ENCODE measurements at regions not wholly inside any gene's neighbourhood (a gene's known extent, or its start where the extent isn't known, plus 50 kb on each side); places are given as distances from the start of the nearest gene placed in this dataset.

GRCh38 chr3:146380046-146380445 lies 89.3 kb downstream of the PLSCR2 start:
- DNase-seq (ENCODE audit: low read depth, low spot score) (no peak), ATAC-seq (no peak)
- TF ChIP-seq ZBTB33 (IDR thresholded peaks at IDR 0.05; ENCODE audit: extremely low read depth, insufficient replicate concordance, low read length) (no peak), CEBPB (IDR thresholded peaks at IDR 0.05; ENCODE audit: low read depth) (no peak), EGR1 (IDR thresholded peaks at IDR 0.05; ENCODE audit: low read depth) (no peak), FOSL1 (IDR thresholded peaks at IDR 0.05; ENCODE audit: low read depth) (no peak), MAX (IDR thresholded peaks at IDR 0.05) (no peak)
- no peaks in the 10 kb centered on the region for H3K27me3 ChIP-seq (ENCODE audit: insufficient read depth, low read length)
- no peaks in the 10 kb centered on the region; the same call in 1 of the 2 replicates for H3K9me2 ChIP-seq (ENCODE audit: insufficient read depth)
- no peak overlapping the region for H3K9ac ChIP-seq (ENCODE audit: low read length)
- ChIA-PET RAD21 (ENCODE audit: low non-redundant PET in 1 of 2, low total read pairs in 2 of 2, uncharacterized antibody in 2 of 2, unreplicated experiment in 2 of 2) (no interaction called here), POLR2A (no interaction called here), CTCF (no interaction called here)
- H3K9me3 ChIP-seq (ENCODE audit: control insufficient read depth in 1 of 2, insufficient read depth in 1 of 2, low read depth in 1 of 2, low read length in 2 of 2): no peaks in the 10 kb centered on the region
- no peak overlapping the region for H2AFZ ChIP-seq (ENCODE audit: low read depth, low read length, poor library complexity, severe bottlenecking)
- intact Hi-C loops (cut with micrococcal nuclease): no loop called here
- H3K4me3 ChIP-seq (replicated peaks in 1 of 2; ENCODE audit: low read depth in 1 of 2, low read length in 2 of 2): no peak overlapping the region
- no peaks in the 10 kb centered on the region for H3K36me3 ChIP-seq (ENCODE audit: control insufficient read depth in 1 of 2, insufficient read depth in 2 of 2, low read length in 2 of 2)
- BruUV-seq (replicated peaks): no TSS peak
- no peaks in the 10 kb centered on the region for H3K79me2 ChIP-seq (ENCODE audit: insufficient read depth, low read length)
- H4K20me1 ChIP-seq (ENCODE audit: insufficient read depth): no peaks in the 10 kb centered on the region
- no peak overlapping the region for H3K4me2 ChIP-seq (ENCODE audit: low read length)
- H3K4me1 ChIP-seq (ENCODE audit: control insufficient read depth in 1 of 2, insufficient read depth in 2 of 2, low read length in 2 of 2): no peaks in the 10 kb centered on the region
- no peak overlapping the region for H3K27ac ChIP-seq (ENCODE audit: low read depth, low read length)

- Histone ChIP-seq H4K20me1 (ENCODE audit: insufficient read depth) (no peaks in the 10 kb centered on the region), H3K79me2 (ENCODE audit: insufficient read depth, low read length) (no peaks in the 10 kb centered on the region), H3K4me1 (ENCODE audit: control insufficient read depth in 1 of 2, insufficient read depth in 2 of 2, low read length in 2 of 2) (no peaks in the 10 kb centered on the region), H3K9ac (ENCODE audit: low read length) (no peak overlapping the region), H3K9me2 (ENCODE audit: insufficient read depth) (no peaks in the 10 kb centered on the region; the same call in 1 of the 2 replicates), H3K36me3 (ENCODE audit: control insufficient read depth in 1 of 2, insufficient read depth in 2 of 2, low read length in 2 of 2) (no peaks in the 10 kb centered on the region), H3K4me3 (replicated peaks in 1 of 2; ENCODE audit: low read depth in 1 of 2, low read length in 2 of 2) (no peak overlapping the region), H3K9me3 (ENCODE audit: control insufficient read depth in 1 of 2, insufficient read depth in 1 of 2, low read depth in 1 of 2, low read length in 2 of 2) (no peaks in the 10 kb centered on the region), H3K27me3 (ENCODE audit: insufficient read depth, low read length) (no peaks in the 10 kb centered on the region), H3K4me2 (ENCODE audit: low read length) (no peak overlapping the region), H2AFZ (ENCODE audit: low read depth, low read length, poor library complexity, severe bottlenecking) (no peak overlapping the region), H3K27ac (ENCODE audit: low read depth, low read length) (no peak overlapping the region)
- no TSS peak for BruUV-seq (replicated peaks)
- intact Hi-C loops (cut with micrococcal nuclease): no loop called here
- ATAC-seq (no peak), DNase-seq (ENCODE audit: low read depth, low spot score) (no peak)
- ChIA-PET RAD21 (ENCODE audit: low non-redundant PET in 1 of 2, low total read pairs in 2 of 2, uncharacterized antibody in 2 of 2, unreplicated experiment in 2 of 2) (no interaction called here), CTCF (no interaction called here), POLR2A (no interaction called here)
- TF ChIP-seq ATF3 (IDR thresholded peaks at IDR 0.05): no peak
- TF ChIP-seq ZBTB33 (IDR thresholded peaks at IDR 0.05; ENCODE audit: extremely low read depth, insufficient replicate concordance, low read length): no peak
- no peak for TF ChIP-seq RAD21 (IDR thresholded peaks at IDR 0.05; ENCODE audit: low read depth)
- TF ChIP-seq EZH2phosphoT487 (IDR thresholded peaks at IDR 0.05; ENCODE audit: borderline replicate concordance): no peak
- TF ChIP-seq EGR1 (IDR thresholded peaks at IDR 0.05; ENCODE audit: low read depth): no peak
- no peak for TF ChIP-seq POLR2AphosphoS5 (IDR thresholded peaks at IDR 0.05; ENCODE audit: low read depth, low read length)
- no peak for TF ChIP-seq SP1 (IDR thresholded peaks at IDR 0.05; ENCODE audit: low read depth)
- no peak for TF ChIP-seq TCF7L2 (IDR thresholded peaks at IDR 0.05; ENCODE audit: borderline replicate concordance, extremely low read depth, insufficient read depth, insufficient read length)
- TF ChIP-seq ZFX (IDR thresholded peaks at IDR 0.05): no peak
- TF ChIP-seq CEBPB (IDR thresholded peaks at IDR 0.05; ENCODE audit: low read depth): no peak
- no peak for TF ChIP-seq ZNF274 (IDR thresholded peaks at IDR 0.05; ENCODE audit: low read depth, low read length)
- TF ChIP-seq CTCF (IDR thresholded peaks at IDR 0.05 in 2 of 3, conservative IDR thresholded peaks at IDR 0.05 in 1 of 3; ENCODE audit: borderline replicate concordance in 1 of 3, insufficient read depth in 1 of 3, low read depth in 2 of 3, low read length in 2 of 3): no peak
- no peak for TF ChIP-seq CBX3 (IDR thresholded peaks at IDR 0.05; ENCODE audit: low read depth)
Observed at GRCh38 chr3:146375219-146375618, 94.1 kb downstream of the PLSCR2 start.

Data from HCT116 (cell line).